Caco-2 (cell line): ENCODE measurements at regions not wholly inside any gene's neighbourhood (a gene's known extent, or its start where the extent isn't known, plus 50 kb on each side); places are given as distances from the start of the nearest gene placed in this dataset.
"Not testable (repeated sequence)": the region's sequence is repeated elsewhere in the genome, so short reads cannot be mapped to it uniquely, and the experiment has no call there.

Source experiments
- BruUV-seq: library from RNA; stranded (reverse); fragments of 400-500 nt; replicated peaks from 2 replicates; lab custom pipeline; 2021; lab: Mats Ljungman, UMichigan
- CTCF ChIA-PET: fragments of 300-600 bp; sonication (Branson Sonifier 250); formaldehyde crosslinking; loops from one replicate; lab custom pipeline; 2022; ENCODE audit warnings: antibody characterized with exemption; lab: Charles Lee
- POLR2A ChIA-PET: fragments of 300-600 bp; sonication (Branson Sonifier 250); formaldehyde crosslinking; loops from one replicate; lab custom pipeline; 2022; ENCODE audit warnings: antibody characterized with exemption; lab: Charles Lee
- DNase-seq, 2 experiments: peaks; one replicate each; pipeline versions ENCODE4 v3.0.0 to v3.0.0-alpha.2; 2020 to 2022
- H3K27me3 ChIP-seq: replicated peaks from 2 replicates; pipeline ENCODE4 v1.6.0; 2011; ENCODE audit warnings: low read length; ENCODE audit not compliant: control insufficient read depth, insufficient read depth
- H3K36me3 ChIP-seq: 2 replicates; pipeline ENCODE4 v1.5.1; 2011; ENCODE audit warnings: low read length; ENCODE audit not compliant: control insufficient read depth, insufficient read depth
- H3K4me1 ChIP-seq: fragments of 250-450 bp; sonication (Bioruptor Pico); 2 replicates; pipeline ENCODE4 v1.5.1; 2020; ENCODE audit warnings: mild to moderate bottlenecking
- H3K4me3 ChIP-seq: 2 replicates; pipeline ENCODE4 v1.5.1; 2011; ENCODE audit warnings: low read depth, mild to moderate bottlenecking, control low read depth, low read length
- H3K9me3 ChIP-seq: fragments of 250-450 bp; sonication (Bioruptor Pico); 2 replicates; pipeline ENCODE4 v1.5.1; 2020; ENCODE audit warnings: mild to moderate bottlenecking, moderate library complexity
- H3K27ac Mint-ChIP-seq: one replicate; pipeline ENCODE4 v1.8.0; 2022; ENCODE audit warnings: mixed read lengths; ENCODE audit not compliant: unreplicated experiment
- H3K27me3 Mint-ChIP-seq: one replicate; pipeline ENCODE4 v1.8.0; 2022; ENCODE audit warnings: mixed read lengths; ENCODE audit not compliant: insufficient read depth, unreplicated experiment
- H3K36me3 Mint-ChIP-seq: one replicate; pipeline ENCODE4 v1.8.0; 2022; ENCODE audit warnings: mild to moderate bottlenecking, mixed read lengths; ENCODE audit not compliant: insufficient read depth, unreplicated experiment
- H3K4me1 Mint-ChIP-seq: one replicate; pipeline ENCODE4 v1.8.0; 2022; ENCODE audit warnings: low read depth, mixed read lengths; ENCODE audit not compliant: unreplicated experiment
- H3K4me3 Mint-ChIP-seq: one replicate; pipeline ENCODE4 v1.8.0; 2022; ENCODE audit warnings: mild to moderate bottlenecking, moderate library complexity, mixed read lengths; ENCODE audit not compliant: unreplicated experiment
- H3K9me3 Mint-ChIP-seq: one replicate; pipeline ENCODE4 v1.8.0; 2022; ENCODE audit warnings: mixed read lengths; ENCODE audit not compliant: unreplicated experiment
- CTCF ChIP-seq, 2 experiments: fragments of 200-600 bp in 1 of 2; IDR thresholded peaks; 1 replicate in 1 of 2; 2 replicates in 1 of 2; pipeline versions ENCODE4 v1.5.1 to v1.8.0; 2011 to 2022; ENCODE audit warnings: antibody characterized with exemption in 1 of 2, control low read depth in 1 of 2, inconsistent platforms in 1 of 2, low read depth in 1 of 2, low read length in 1 of 2, mild to moderate bottlenecking in 1 of 2, moderate library complexity in 1 of 2; ENCODE audit not compliant: insufficient read depth in 1 of 2, severe bottlenecking in 1 of 2, unreplicated experiment in 1 of 2
- intact Hi-C: fragments of 100-400 bp; cut with micrococcal nuclease; formaldehyde crosslinking; loops from one replicate; pipeline ENCODE4 v1.10.0; 2022; ENCODE audit not compliant: unreplicated experiment

GRCh38 chr9:87049929-87050608 is 102.8 kb upstream of the GAS1 start:
- CTCF ChIA-PET, H3K27ac Mint-ChIP-seq, H3K4me3 Mint-ChIP-seq, POLR2A ChIA-PET, H3K4me3 ChIP-seq, H3K36me3 Mint-ChIP-seq, H3K27me3 ChIP-seq, H3K9me3 Mint-ChIP-seq, BruUV-seq, H3K9me3 ChIP-seq, H3K4me1 ChIP-seq, H3K27me3 Mint-ChIP-seq, DNase-seq, intact Hi-C loops, H3K4me1 Mint-ChIP-seq, H3K36me3 ChIP-seq: not testable (repeated sequence)

GRCh38 chr9:87054999-87055686 is 107.8 kb upstream of the GAS1 start:
- Histone ChIP-seq H3K4me1 (no peaks in the 10 kb centered on the region), H3K27me3 (no peaks in the 10 kb centered on the region), H3K9me3 (no peaks in the 10 kb centered on the region), H3K4me3 (no peak overlapping the region), H3K36me3 (no peaks in the 10 kb centered on the region)
- Mint-ChIP-seq H3K27me3 (no peaks in the 10 kb centered on the region), H3K9me3 (no peaks in the 10 kb centered on the region), H3K27ac (no peak overlapping the region), H3K36me3 (no peaks in the 10 kb centered on the region), H3K4me1 (no peaks in the 10 kb centered on the region), H3K4me3 (no peak overlapping the region)
- ChIA-PET POLR2A (no interaction called here), CTCF (no interaction called here)
- no peak for TF ChIP-seq CTCF (IDR thresholded peaks at IDR 0.05; ENCODE audit: insufficient read depth in 1 of 2, low read depth in 1 of 2, low read length in 1 of 2, severe bottlenecking in 1 of 2, unreplicated experiment in 1 of 2)
- DNase-seq: no peak
- intact Hi-C loops: no loop called here
- BruUV-seq: no TSS peak

GRCh38 chr9:87059772-87060171 is 112.5 kb upstream of the GAS1 start:
- POLR2A ChIA-PET: no interaction called here
- H3K9me3 Mint-ChIP-seq: no peaks in the 10 kb centered on the region
- intact Hi-C loops: no loop called here
- CTCF ChIA-PET: no interaction called here
- H3K27ac Mint-ChIP-seq: no peak overlapping the region
- H3K36me3 ChIP-seq: no peaks in the 10 kb centered on the region
- H3K9me3 ChIP-seq: no peaks in the 10 kb centered on the region
- no peaks in the 10 kb centered on the region for H3K27me3 ChIP-seq
- no peaks in the 10 kb centered on the region for H3K4me1 ChIP-seq
- H3K36me3 Mint-ChIP-seq: no peaks in the 10 kb centered on the region
- no TSS peak for BruUV-seq
- no peak overlapping the region for H3K4me3 Mint-ChIP-seq
- H3K4me3 ChIP-seq: no peak overlapping the region
- no peak for DNase-seq
- no peaks in the 10 kb centered on the region for H3K4me1 Mint-ChIP-seq
- H3K27me3 Mint-ChIP-seq: peaks cover 5% of the 10 kb centered on the region
- TF ChIP-seq CTCF (IDR thresholded peaks at IDR 0.05; ENCODE audit: insufficient read depth in 1 of 2, low read depth in 1 of 2, low read length in 1 of 2, severe bottlenecking in 1 of 2, unreplicated experiment in 1 of 2): no peak
